ENCODE measurements at regions not wholly inside any gene's neighbourhood (a gene's known extent, or its start where the extent isn't known, plus 50 kb on each side); places are given as distances from the start of the nearest gene placed in this dataset.

- Histone ChIP-seq H3K4me3 (ENCODE audit: low read depth, low read length) (no peak overlapping the region), H3K36me3 (ENCODE audit: control insufficient read depth in 1 of 2, insufficient read depth in 2 of 2, low read length in 2 of 2) (no peaks in the 10 kb centered on the region), H3K4me1 (ENCODE audit: control insufficient read depth in 1 of 2, insufficient read depth in 2 of 2, low read length in 2 of 2) (peaks cover 8 to 16% of the 10 kb centered on the region in 2 experiments), H3K4me2 (ENCODE audit: low read length) (no peak overlapping the region), H3K27ac (ENCODE audit: low read depth, low read length) (no peak overlapping the region), H2BK12ac (ENCODE audit: low read length) (no peak overlapping the region), H4K91ac (ENCODE audit: low read depth, low read length) (peak overlapping the region; percentile 21), H3K9ac (ENCODE audit: low read length) (no peak overlapping the region), H2BK120ac (ENCODE audit: insufficient read depth, low read length, poor library complexity) (no peak overlapping the region), H3K79me2 (ENCODE audit: control insufficient read depth, insufficient read depth, low read length, poor library complexity) (no peaks in the 10 kb centered on the region), H3K79me1 (ENCODE audit: low read length) (peaks cover 8% of the 10 kb centered on the region), H3K23ac (ENCODE audit: low read length) (no peak overlapping the region), H4K12ac (ENCODE audit: low read depth, low read length) (no peak overlapping the region), H3K18ac (ENCODE audit: low read length) (no peak overlapping the region), H3K27me3 (ENCODE audit: insufficient read depth, low read length) (no peaks in the 10 kb centered on the region), H2AFZ (ENCODE audit: insufficient read depth, low read length, poor library complexity) (no peak overlapping the region), H3K9me3 (ENCODE audit: insufficient read depth, low read depth, low read length) (peaks cover 2% of the 10 kb centered on the region), H4K8ac (ENCODE audit: low read depth, low read length) (no peak overlapping the region), H2AK5ac (ENCODE audit: low read length) (no peak overlapping the region), H3K14ac (ENCODE audit: low read length) (no peak overlapping the region), H3K4ac (ENCODE audit: low read depth, low read length) (no peak overlapping the region), H2BK5ac (ENCODE audit: low read depth, low read length, poor library complexity) (no peak overlapping the region)
- no peak for DNase-seq
Measured at GRCh38 chr2:236760246-236760645, 190.6 kb downstream of the ACKR3 start.

- Histone ChIP-seq H3K14ac (ENCODE audit: low read length) (peak overlapping the region; percentile 2), H2BK5ac (ENCODE audit: low read depth, low read length, poor library complexity) (no peak overlapping the region), H3K4me1 (ENCODE audit: control insufficient read depth in 1 of 2, insufficient read depth in 2 of 2, low read length in 2 of 2) (peaks cover 5 to 11% of the 10 kb centered on the region in 2 experiments), H3K23ac (ENCODE audit: low read length) (no peak overlapping the region), H3K18ac (ENCODE audit: low read length) (no peak overlapping the region), H3K79me1 (ENCODE audit: low read length) (peaks cover 12% of the 10 kb centered on the region), H3K79me2 (ENCODE audit: control insufficient read depth, insufficient read depth, low read length, poor library complexity) (no peaks in the 10 kb centered on the region), H4K8ac (ENCODE audit: low read depth, low read length) (no peak overlapping the region), H3K4me2 (ENCODE audit: low read length) (no peak overlapping the region), H4K12ac (ENCODE audit: low read depth, low read length) (no peak overlapping the region), H2AK5ac (ENCODE audit: low read length) (no peak overlapping the region), H2AFZ (ENCODE audit: insufficient read depth, low read length, poor library complexity) (no peak overlapping the region), H3K9ac (ENCODE audit: low read length) (no peak overlapping the region), H3K27ac (ENCODE audit: low read depth, low read length) (no peak overlapping the region), H3K27me3 (ENCODE audit: insufficient read depth, low read length) (no peaks in the 10 kb centered on the region), H3K36me3 (ENCODE audit: control insufficient read depth in 1 of 2, insufficient read depth in 2 of 2, low read length in 2 of 2) (no peaks in the 10 kb centered on the region), H3K4ac (ENCODE audit: low read depth, low read length) (no peak overlapping the region), H3K4me3 (ENCODE audit: low read depth, low read length) (no peak overlapping the region), H3K9me3 (ENCODE audit: insufficient read depth, low read depth, low read length) (peaks cover 2% of the 10 kb centered on the region), H4K91ac (ENCODE audit: low read depth, low read length) (no peak overlapping the region), H2BK120ac (ENCODE audit: insufficient read depth, low read length, poor library complexity) (peak overlapping the region; percentile 1), H2BK12ac (ENCODE audit: low read length) (no peak overlapping the region)
- no CpG with 5 or more reads among the region's 3 CpGs for WGBS (ENCODE audit: extremely low coverage, insufficient coverage, insufficient read length)
- no peak for DNase-seq
Measured at GRCh38 chr2:236761358-236761757, 191.7 kb downstream of the ACKR3 start.

GRCh38 chr2:236762628-236763027 lies 193.0 kb downstream of the ACKR3 start:
- no peak for DNase-seq

GRCh38 chr2:236763857-236764256 lies 194.2 kb downstream of the ACKR3 start:
- no peak for DNase-seq
- H3K79me1 ChIP-seq (ENCODE audit: low read length), result peaks cover 27% of the 10 kb centered on the region
- no peak overlapping the region for H4K12ac ChIP-seq (ENCODE audit: low read depth, low read length)
- H3K14ac ChIP-seq (ENCODE audit: low read length), result no peak overlapping the region
- no peak overlapping the region for H3K4me3 ChIP-seq (ENCODE audit: low read depth, low read length)
- peaks cover 3% of the 10 kb centered on the region for H3K79me2 ChIP-seq (ENCODE audit: control insufficient read depth, insufficient read depth, low read length, poor library complexity)
- H2AK5ac ChIP-seq (ENCODE audit: low read length), result no peak overlapping the region
- no peak overlapping the region for H3K18ac ChIP-seq (ENCODE audit: low read length)
- no peak overlapping the region for H2BK5ac ChIP-seq (ENCODE audit: low read depth, low read length, poor library complexity)
- no peaks in the 10 kb centered on the region for H3K36me3 ChIP-seq (ENCODE audit: control insufficient read depth in 1 of 2, insufficient read depth in 2 of 2, low read length in 2 of 2)
- H3K27me3 ChIP-seq (ENCODE audit: insufficient read depth, low read length), result no peaks in the 10 kb centered on the region
- H3K9me3 ChIP-seq (ENCODE audit: insufficient read depth, low read depth, low read length), result peaks cover 7% of the 10 kb centered on the region
- H2BK120ac ChIP-seq (ENCODE audit: insufficient read depth, low read length, poor library complexity), result no peak overlapping the region
- peaks cover 15 to 21% of the 10 kb centered on the region in 2 experiments for H3K4me1 ChIP-seq (ENCODE audit: control insufficient read depth in 1 of 2, insufficient read depth in 2 of 2, low read length in 2 of 2)
- WGBS (ENCODE audit: extremely low coverage, insufficient coverage, insufficient read length), result no CpG with 5 or more reads among the region's 6 CpGs
- no peak overlapping the region for H4K8ac ChIP-seq (ENCODE audit: low read depth, low read length)
- H2AFZ ChIP-seq (ENCODE audit: insufficient read depth, low read length, poor library complexity), result no peak overlapping the region
- no peak overlapping the region for H3K23ac ChIP-seq (ENCODE audit: low read length)
- peak overlapping the region; percentile 67 for H4K91ac ChIP-seq (ENCODE audit: low read depth, low read length)
- no peak overlapping the region for H3K4me2 ChIP-seq (ENCODE audit: low read length)
- no peak overlapping the region for H3K9ac ChIP-seq (ENCODE audit: low read length)
- no peak overlapping the region for H3K27ac ChIP-seq (ENCODE audit: low read depth, low read length)
- no peak overlapping the region for H3K4ac ChIP-seq (ENCODE audit: low read depth, low read length)
- peak overlapping the region; percentile 47 for H2BK12ac ChIP-seq (ENCODE audit: low read length)

More at GRCh38 chr2:236762628-236763027, 193.0 kb downstream of the ACKR3 start:
- no peak overlapping the region for H3K4me3 ChIP-seq (ENCODE audit: low read depth, low read length)
- H2BK120ac ChIP-seq (ENCODE audit: insufficient read depth, low read length, poor library complexity), result peak overlapping the region; percentile 75
- peaks cover 4% of the 10 kb centered on the region for H3K9me3 ChIP-seq (ENCODE audit: insufficient read depth, low read depth, low read length)
- peak overlapping the region; percentile 0 for H4K91ac ChIP-seq (ENCODE audit: low read depth, low read length)
- WGBS (ENCODE audit: extremely low coverage, insufficient coverage, insufficient read length), result no CpG with 5 or more reads among the region's 5 CpGs
- H3K14ac ChIP-seq (ENCODE audit: low read length), result no peak overlapping the region
- H2BK12ac ChIP-seq (ENCODE audit: low read length), result peak overlapping the region; percentile 96
- H2BK5ac ChIP-seq (ENCODE audit: low read depth, low read length, poor library complexity), result peak overlapping the region; percentile 25
- H3K4me2 ChIP-seq (ENCODE audit: low read length), result no peak overlapping the region
- H2AFZ ChIP-seq (ENCODE audit: insufficient read depth, low read length, poor library complexity), result no peak overlapping the region
- H3K4ac ChIP-seq (ENCODE audit: low read depth, low read length), result no peak overlapping the region
- no peak overlapping the region for H3K9ac ChIP-seq (ENCODE audit: low read length)
- no peak overlapping the region for H3K18ac ChIP-seq (ENCODE audit: low read length)
- no peaks in the 10 kb centered on the region for H3K79me2 ChIP-seq (ENCODE audit: control insufficient read depth, insufficient read depth, low read length, poor library complexity)
- H3K79me1 ChIP-seq (ENCODE audit: low read length), result peaks cover 15% of the 10 kb centered on the region
- no peak overlapping the region for H3K23ac ChIP-seq (ENCODE audit: low read length)
- H3K36me3 ChIP-seq (ENCODE audit: control insufficient read depth in 1 of 2, insufficient read depth in 2 of 2, low read length in 2 of 2), result no peaks in the 10 kb centered on the region
- no peaks in the 10 kb centered on the region for H3K27me3 ChIP-seq (ENCODE audit: insufficient read depth, low read length)
- no peak overlapping the region for H3K27ac ChIP-seq (ENCODE audit: low read depth, low read length)
- no peak overlapping the region for H4K12ac ChIP-seq (ENCODE audit: low read depth, low read length)
- H2AK5ac ChIP-seq (ENCODE audit: low read length), result no peak overlapping the region
- peaks cover 5 to 12% of the 10 kb centered on the region in 2 experiments for H3K4me1 ChIP-seq (ENCODE audit: control insufficient read depth in 1 of 2, insufficient read depth in 2 of 2, low read length in 2 of 2)
- no peak overlapping the region for H4K8ac ChIP-seq (ENCODE audit: low read depth, low read length)
